Hematopoietic multipotent progenitor cell treated with erythropoietin and hydrocortisone succinate and interleukin-3 and kit ligand, for 8 days (in vitro differentiated cells): ENCODE measurements at regions not wholly inside any gene's neighbourhood (a gene's known extent, or its start where the extent isn't known, plus 50 kb on each side); places are given as distances from the start of the nearest gene placed in this dataset.

ENCODE experiments used
- DNase-seq: peaks from one replicate; pipeline ENCODE4 v3.0.0-alpha.2; 2015

DNA sequence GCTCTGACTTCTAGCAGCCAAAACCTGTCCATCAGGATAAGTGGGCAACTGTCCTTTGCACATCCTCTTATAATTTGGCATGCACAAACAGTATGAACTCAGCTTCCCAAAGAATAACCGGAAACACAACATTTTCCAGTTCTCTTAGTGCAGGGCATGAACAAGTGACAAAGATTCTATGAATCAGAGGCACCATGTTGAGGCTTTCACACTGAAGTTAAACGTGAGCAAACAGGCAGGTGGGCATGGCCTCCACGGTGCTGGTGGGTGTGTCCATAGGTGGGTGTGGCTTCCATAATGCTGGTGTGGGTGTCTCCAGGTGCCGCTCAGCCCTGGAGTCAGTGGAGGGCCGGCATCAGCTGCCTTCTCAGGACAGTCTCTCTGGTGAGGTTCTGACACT lies 196.5 kb downstream of the SMIM20 start:
- no peak for DNase-seq

DNA sequence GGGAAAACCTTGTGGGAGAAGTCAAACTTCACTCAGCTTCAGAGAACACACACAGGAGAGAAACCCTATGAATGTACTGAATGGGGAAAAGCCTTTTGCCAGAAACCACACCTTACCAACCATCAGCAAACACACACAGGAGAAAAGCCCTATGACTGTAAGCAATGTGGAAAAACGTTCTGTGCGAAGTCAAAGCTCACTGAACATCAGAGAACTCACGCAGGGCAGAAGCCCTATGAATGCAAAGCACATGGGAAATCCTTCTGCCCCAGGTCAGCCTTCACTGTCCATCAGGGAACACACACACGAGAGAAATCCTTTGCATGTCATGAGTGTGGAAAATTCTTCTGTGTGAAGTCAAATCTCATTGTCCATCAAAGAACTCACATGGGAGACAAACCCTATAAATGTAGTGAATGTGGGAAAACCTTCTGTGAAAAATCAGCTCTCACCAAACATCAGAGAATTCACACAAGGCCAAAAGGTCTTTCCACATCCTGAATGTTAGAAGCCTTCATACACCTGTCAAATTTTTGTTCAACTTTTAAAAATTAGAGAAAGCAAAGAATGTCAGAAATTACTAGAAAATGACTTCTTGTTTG lies 199.4 kb downstream of the SMIM20 start:
- no peak for DNase-seq

DNA sequence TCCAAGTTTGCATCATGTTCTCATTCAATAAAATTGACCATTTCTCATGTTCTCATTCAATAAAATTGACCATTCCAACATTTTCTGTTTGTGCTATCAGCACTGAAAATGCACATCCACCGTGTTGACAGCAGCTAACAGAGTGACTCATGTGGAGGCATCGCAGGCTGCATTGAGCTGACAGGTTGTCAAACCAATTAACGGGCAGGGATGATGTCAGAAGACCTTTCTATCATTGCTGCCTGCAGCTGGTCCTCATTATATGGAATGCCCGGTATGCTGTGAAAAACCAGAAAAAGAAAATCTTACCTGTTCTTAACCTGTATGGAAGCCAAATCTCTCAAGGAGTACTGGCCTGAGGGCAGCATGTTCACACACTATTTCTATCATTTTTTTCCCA lies 202.0 kb downstream of the SMIM20 start:
- no peak for DNase-seq

DNA sequence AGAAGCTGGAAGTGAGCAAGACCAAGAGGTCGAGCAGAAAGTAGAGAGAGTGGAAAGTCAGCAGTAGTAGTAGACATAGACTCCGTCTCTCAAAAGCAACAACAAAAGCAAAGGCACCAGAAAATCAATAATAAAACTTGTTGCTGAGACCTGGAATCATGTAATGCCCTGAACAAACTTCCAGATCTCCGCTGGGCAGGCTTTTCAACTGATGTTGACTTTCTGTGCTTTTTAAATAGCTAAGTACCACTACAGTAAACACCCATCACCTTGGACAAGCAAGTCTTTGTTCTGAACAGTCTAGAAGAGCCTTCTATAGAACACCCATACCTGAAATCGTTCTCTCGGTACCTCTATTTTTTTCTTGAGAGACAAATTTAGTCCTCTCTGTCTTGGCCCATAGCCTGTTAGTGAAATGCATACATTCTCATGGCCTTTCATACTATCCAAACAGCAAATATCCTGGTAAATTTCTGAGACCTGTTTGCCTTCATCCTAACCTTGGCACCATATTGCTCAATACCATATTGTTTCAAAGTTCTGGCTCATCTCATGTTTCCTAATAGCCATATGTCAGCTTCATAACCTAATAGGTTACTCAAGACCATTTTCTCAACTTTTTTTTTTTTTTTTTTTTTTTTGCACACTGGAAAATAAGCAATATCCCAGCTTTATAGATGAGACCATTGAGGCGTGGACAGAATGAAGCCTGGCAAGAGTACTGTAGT lies 200.6 kb upstream of the RBPJ start:
- no peak for DNase-seq

DNA sequence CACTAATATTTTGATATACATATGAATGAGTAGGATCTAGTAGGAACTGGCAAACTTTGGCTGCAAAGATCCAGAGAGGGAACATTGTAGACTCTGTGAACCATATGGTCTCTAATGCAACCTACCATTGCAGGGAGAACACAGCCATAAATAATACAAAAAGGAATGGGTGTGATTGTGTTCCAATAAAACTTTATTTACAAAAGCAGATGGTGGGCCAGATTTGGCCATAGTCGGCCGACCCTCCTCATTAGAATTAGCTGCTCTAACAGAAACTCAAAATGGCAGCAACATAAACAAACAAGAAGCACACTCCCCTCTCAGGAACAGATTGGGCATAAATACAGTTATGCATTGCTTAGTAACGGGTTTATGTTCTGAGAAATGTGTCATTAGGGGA lies 198.1 kb upstream of the RBPJ start:
- no peak for DNase-seq

DNA sequence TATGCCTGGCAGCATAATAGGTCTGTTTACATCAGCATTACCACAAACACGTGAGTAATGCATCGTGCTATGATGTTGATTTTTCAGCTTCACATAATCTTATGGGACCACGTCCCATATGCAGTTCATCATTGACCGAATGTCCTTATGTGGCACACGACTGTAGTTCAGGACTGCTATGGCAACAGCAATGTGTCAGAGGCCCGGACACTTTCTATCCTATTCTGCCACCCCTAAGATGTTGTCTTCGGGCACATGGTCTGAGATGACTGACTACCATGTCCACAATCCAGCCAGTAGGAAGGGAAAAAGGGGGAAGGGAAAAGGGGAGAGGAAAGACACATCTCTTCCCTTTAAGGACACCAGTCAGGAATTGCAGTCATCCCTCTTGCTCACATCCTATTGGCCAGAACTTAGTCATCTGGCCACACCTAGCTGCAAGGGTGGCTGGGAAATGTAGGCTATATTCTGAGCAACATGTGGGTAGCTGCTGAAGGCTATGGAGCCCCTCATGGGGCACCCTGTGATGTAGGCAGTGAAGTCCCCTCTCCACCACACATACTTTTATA lies 196.0 kb upstream of the RBPJ start:
- no peak for DNase-seq

DNA sequence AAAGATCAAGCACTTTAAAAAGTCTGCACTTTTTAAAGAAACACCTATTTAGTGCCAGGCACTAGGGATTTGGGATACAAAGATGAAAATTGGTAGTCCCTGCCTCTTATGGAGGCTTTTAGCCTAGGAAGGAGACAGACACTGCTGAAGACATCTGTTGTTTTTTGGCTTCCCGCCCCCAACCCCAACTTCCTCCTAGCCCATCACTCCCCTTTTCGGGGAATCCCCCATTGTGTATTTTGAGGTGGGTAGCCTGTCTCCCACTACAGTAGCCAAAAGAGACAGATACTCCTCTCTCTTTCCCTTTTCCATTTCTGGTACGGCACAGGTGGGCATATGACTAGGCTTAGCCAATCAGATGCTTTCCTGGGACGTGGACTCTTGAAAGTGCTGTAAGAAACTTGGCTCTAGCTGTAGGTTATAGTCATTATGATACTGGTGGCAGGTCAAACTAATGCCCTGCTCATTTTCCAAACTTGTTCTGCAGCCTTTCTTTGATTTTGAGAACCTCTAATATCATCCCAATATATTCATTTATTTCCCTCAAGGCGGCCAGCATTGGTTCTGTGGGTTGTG lies 194.6 kb upstream of the RBPJ start:
- DNase-seq = no peak

DNA sequence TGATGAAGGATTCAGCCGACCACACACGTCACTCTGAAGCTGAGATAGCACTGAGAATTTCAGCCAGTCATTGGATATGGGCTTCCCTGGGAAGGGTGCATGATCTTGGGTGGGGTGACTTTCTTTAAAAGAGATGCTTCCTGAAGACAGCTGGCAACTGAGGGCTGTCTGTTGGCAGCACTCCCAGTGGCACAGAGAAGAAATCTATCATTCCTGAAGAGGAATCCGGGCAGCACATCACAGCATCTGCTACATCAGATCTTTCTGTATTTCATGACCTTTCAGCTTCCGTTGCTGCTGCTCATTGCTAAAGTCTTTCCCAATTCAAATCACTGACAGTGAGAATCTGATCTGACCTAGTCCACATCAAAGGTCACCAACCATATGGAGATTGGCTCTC lies 193.8 kb upstream of the RBPJ start:
- no peak for DNase-seq

DNA sequence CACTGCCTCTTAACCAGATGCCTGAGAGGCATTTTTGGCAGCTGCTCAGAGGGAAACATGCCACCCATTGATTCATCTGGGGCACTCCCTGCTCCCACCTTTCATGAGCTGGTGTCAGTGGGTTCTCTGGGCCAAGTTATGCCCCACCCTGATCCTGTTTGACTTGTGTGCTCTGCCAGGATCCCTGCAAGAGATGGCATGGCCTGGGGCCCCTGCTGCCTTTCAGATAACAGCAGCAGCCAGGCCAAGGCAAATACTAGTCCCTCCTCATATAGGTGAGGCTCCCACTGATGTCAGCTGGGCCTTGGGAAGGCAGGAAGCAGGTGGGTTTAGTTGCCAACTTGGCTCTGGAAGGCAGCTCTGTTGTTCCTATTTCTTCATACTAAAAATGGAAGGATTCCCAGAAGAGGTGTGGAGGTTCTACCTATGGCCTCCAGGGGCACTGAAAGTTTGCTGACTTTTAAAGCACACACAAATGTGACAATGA lies 192.9 kb upstream of the RBPJ start:
- no peak for DNase-seq

DNA sequence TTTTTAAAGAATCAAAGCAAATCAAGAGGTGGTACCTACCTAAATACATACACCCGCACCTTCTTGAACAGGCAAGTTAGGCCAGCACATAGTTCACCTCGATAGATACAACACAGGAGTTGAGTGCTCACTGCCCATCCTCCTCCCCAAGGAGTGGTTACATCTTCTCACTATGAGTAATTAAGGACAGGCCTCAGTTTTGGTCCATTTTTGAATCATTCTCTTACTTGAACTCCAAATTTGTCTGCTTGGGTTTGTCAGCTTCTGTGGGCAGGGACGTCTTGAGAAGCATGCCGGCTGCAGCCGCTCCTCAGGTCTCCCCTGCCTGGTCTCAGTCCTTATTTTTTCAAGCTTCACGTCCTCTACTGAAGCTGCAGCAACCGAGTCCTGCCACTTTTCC lies 190.6 kb upstream of the RBPJ start:
- no peak for DNase-seq

DNA sequence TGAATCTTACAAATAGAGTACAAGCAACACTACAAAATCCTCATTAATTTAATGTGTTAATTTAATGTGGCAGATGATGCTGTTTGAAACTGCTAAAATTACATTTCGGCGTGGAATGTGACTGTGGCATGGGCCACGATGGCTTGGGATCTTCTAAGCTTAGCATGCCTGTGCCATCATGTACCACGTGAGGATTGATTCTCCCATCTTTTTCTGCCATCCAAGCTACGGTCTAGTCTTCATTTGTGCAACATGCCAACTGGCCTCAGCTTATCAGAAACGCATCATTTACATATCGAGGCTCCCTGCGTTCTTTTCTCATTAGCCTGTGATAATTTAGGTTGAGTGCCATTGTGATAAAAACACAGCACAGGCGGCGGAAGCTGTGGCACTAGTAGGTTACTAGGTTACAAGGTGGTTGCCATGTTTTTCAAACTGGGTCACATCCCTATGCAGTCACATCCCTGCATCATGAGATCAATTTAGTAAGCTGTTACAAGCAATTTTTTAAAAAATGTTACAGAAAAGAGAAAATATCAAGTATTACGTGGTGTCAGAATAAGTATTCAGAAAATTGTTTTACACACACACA lies 189.9 kb upstream of the RBPJ start:
- DNase-seq = no peak

DNA sequence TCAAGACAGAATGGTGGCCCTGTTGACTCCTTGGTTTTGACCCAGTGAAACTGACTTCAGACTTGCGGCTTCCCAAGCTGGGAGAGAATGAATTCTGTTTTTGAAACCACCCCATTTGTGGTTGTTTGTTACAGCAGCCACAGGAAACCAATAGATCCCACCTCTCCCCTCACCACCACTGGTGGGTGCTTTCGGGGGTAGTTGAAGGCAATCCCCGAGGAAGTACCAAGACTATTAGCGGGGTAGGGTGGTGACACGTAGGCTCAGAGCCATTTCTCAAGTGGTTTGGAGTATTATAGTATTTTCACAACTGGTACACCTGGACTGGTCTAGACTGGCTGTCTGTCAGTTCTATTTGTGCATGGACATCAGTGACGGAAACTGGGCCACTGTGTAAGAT lies 189.1 kb upstream of the RBPJ start:
- DNase-seq = no peak

DNA sequence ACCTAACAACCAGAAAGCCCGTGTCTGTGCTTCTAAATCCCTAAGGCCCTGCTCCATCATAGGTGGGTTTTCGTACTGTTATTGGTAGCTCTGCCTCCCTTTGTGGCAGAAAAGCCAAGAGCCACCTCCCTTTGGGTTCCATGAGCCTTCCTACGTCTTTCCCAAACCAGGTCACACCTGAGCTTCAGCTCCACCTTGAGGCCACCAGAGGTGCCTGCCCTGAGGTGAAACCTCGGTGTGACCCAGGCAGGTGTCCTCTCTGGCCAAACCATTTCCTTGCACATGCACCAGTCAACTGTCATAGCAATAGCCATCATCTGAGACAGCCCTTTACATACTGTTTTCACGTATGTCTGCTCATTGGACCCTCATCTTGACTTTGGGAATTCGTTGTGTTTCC lies 188.0 kb upstream of the RBPJ start:
- no peak for DNase-seq

DNA sequence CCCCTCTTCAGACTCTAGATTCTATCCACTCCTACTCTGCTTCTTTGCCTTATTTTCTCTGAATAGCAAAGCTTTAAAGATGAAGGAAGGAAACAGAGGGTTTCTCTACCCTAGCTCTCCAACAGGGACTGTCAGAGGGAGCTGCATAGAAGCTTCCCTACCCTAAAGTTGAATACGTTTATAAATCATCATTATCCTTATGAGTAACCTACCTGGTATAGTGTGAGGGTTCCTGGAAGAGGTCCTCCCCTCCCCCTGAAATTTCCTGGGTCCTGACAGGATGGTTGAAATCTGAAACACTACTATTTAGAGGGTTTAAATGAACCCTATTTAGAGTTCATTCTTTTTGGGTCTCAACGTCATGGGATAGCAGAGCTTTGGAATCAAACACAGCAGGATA lies 187.0 kb upstream of the RBPJ start:
- DNase-seq = no peak

DNA sequence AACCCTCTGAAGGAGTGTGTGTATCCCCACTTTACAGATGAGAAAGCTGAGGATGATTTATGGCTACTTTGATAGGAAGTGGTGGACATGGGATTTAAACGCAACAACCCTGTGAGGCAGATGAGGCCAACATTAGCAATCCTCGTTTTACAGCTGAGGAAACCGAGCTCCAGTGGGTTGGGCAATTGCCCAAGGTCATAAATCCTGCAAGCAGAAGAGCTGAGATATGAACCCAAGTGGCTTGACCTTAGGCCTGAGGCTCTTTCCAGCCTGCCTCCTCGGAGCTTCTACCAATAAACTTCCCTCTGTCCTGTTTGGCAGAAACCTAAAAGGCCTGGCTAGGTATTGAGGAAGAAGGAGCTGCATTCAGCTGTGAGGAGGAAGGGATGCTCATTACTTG lies 185.5 kb upstream of the RBPJ start:
- DNase-seq = no peak

DNA sequence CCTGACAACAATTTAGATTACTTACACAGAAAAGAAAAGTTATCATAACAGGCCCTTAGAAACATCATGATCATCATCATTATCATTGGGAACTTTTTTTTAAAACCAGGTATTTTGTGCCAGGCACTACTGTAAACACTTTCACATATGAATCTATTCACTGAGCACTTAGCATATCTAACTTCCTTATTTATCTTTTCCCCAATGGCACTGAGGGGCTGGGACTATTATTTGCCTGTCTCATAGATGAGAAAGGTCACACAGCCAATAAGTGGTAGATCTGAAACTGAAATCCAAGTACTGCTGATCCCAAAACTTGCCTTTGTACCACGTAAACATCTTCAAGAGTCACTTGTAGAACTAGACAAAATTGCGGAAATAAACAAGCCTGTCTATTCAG lies 184.2 kb upstream of the RBPJ start:
- DNase-seq = no peak

DNA sequence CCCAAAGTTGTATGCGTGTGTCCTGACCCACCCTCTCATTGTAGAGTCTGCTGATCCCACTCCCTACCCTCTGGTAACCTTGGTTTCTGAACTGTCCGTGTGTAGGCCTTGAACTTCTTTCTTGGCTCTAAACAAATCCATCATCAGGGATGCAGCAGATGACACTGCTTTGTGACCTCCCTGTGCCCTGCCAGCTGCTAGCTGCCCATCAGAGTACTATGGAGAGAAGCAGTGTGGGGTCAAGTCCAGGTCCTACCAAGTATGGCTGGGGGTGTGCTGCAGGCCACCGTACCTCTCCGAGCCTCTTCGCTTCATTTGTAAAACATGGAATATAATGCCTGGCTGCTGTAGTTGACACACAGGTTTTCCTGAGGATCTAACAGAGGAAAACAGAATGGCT lies 183.5 kb upstream of the RBPJ start:
- DNase-seq = no peak

DNA sequence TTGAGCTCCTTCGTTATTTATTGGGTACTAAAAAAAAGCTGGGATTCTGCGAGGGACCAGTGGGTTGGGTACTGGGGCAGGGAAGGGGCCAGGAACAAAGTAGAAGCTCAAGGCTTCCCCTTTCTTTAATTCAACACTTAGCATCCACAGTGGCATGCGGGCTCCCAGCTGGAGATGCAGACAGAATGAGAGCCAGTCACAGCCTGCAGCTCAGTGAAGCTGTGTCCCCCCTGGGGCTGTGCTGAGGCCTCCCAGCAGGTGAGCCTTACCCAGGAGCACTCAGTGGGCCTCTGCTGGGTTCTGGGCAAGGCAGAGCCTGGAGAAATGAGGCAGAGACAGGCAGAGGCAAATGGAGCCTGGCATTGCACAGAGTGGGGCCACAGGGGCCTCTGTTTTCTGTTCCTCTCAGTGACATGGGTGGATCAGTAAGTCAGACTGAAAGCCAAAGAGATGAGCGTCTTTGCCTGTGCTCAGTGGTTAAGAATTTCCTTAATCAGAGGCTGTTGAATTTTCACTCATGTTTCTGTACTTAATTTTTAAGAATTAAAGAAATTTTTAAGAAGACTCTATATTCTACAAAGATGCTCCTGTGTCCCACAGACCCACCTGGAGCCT lies 181.4 kb upstream of the RBPJ start:
- no peak for DNase-seq

DNA sequence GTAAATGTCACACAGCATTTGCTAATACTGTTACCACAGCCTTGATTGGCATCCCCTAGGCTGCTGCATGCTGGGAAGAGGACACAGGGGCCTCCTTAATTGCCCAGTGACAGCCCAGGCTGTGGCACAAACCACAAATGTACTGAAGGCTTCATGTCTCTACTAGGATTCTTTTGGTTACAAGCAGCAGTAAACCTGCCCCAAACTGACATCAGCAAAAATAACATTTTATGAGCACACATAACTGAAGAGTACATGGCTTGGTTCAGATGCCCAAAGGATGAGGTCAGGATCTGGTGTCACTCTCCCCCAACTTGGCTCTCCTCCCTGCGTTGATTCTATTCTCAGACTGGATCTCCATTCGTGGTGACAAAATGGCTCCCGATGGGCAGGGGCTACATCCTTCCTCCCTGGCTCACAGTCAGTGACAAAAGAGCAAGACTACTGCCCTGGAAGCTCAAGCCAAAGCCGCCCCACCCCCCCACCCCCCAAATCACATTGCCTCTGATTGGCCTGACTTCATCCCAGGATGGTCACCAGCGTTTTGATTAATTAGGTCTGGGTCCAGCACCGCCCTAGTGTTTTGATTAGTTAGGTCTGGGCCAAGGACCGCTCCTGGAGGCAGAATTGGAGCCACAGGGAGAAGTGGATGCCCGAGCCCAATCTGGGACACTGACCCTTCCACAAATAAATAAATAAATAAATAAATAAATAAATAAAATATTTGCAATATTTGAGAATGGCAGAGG lies 180.5 kb upstream of the RBPJ start:
- no peak for DNase-seq

DNA sequence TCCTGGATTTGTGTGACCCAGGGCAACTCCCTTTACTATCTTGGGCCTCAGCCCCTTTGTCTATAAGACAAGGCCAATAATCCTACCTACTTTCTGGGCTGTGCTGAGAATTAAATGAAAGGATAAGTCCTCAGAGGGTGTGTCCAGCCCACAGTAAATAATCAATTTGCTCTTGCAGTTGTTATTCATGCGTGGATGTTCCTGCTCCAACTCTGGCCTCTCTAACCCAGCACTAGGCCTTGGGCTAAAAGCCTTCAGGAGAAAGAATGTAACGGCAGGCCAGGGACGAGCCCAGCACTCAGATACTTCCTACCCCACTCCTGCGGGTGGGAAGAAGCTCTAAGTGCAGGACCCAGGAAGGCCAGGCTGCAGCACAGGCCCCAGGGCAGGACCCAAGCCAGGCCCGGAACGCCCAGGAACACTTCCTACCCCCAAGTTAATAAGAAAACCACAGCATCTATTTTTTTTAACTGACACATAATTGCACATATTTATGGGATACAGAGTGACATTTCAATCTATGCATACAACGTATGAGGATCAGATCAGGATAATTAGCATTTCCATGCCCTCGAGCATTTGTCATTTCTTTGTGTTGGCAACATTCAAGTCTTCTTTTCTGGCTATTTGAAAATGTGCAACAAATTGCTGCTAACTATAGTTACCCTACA lies 179.6 kb upstream of the RBPJ start:
- DNase-seq = no peak

DNA sequence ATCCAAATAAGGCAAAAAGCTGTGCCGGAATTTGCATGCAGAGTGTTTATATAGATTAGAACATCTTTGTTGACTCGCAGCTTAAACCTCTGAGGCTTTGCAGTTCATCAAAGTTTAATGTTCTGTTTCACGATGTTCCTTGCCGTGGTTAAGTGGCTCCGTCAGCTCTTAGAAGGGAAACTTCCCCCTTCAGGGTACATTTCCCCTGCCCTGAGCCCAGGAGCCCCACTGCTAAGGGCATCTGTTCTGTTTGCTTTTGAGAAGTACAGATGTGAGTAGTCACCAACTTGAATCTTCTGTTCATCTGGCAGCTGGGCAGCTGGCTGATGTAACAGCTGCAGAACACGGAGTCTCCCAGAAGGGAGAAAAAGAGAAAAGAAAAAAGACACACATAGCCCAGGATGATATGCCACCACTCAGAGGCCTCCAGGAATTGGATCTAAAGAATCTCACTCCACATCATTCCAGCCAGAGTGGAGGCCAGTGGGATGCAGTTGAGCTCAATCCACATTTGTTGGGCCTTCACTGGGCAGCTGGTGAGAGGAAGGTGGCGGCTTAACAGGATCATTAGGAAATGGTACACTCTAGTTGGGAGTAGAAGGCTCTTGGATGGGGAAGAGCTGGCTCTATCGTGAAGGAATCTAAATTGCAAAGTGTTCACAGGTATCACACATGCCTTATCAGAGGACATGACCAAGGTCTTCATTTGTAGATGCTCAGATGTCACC lies 178.7 kb upstream of the RBPJ start:
- DNase-seq = no peak
